T-helper 2 cell treated with Interferon-gamma antibody and Interleukin-4, amounts not matched to agents 5 μg/mL and 100 μg/mL, for 36 hours (primary cell): ENCODE measurements at regions not wholly inside any gene's neighbourhood (a gene's known extent, or its start where the extent isn't known, plus 50 kb on each side); places are given as distances from the start of the nearest gene placed in this dataset.

Experiments
- DNase-seq: peaks from one replicate; pipeline ENCODE4 v3.0.0; 2021; ENCODE audit warnings: low spot score
- H3K27ac Mint-ChIP-seq: one replicate; pipeline ENCODE4 v1.8.0; 2021; ENCODE audit warnings: mild to moderate bottlenecking, mixed read lengths
- H3K27me3 Mint-ChIP-seq: one replicate; pipeline ENCODE4 v1.8.0; 2021; ENCODE audit warnings: low read depth, mixed read lengths
- H3K36me3 Mint-ChIP-seq: one replicate; pipeline ENCODE4 v1.8.0; 2021; ENCODE audit warnings: low read depth, mixed read lengths
- H3K4me1 Mint-ChIP-seq: one replicate; pipeline ENCODE4 v1.8.0; 2021; ENCODE audit warnings: low read depth, mixed read lengths
- H3K4me3 Mint-ChIP-seq: one replicate; pipeline ENCODE4 v1.8.0; 2022; ENCODE audit warnings: mild to moderate bottlenecking, moderate library complexity, mixed read lengths
- H3K9me3 Mint-ChIP-seq: one replicate; pipeline ENCODE4 v1.8.0; 2021; ENCODE audit warnings: mixed read lengths

- no peak overlapping the region for H3K4me3 Mint-ChIP-seq
- no peak for DNase-seq
- no peaks in the 10 kb centered on the region for H3K36me3 Mint-ChIP-seq
- no peak overlapping the region for H3K27ac Mint-ChIP-seq
- no peaks in the 10 kb centered on the region for H3K9me3 Mint-ChIP-seq
- H3K4me1 Mint-ChIP-seq, result no peaks in the 10 kb centered on the region
- H3K27me3 Mint-ChIP-seq, result no peaks in the 10 kb centered on the region
Measured at GRCh38 chr16:85274501-85274900, 162.2 kb upstream of the CIBAR2 start.

GRCh38 chr16:85274924-85275323 lies 162.7 kb upstream of the CIBAR2 start:
- Mint-ChIP-seq H3K4me1 (no peaks in the 10 kb centered on the region), H3K4me3 (no peak overlapping the region), H3K9me3 (no peaks in the 10 kb centered on the region), H3K27me3 (no peaks in the 10 kb centered on the region), H3K36me3 (no peaks in the 10 kb centered on the region), H3K27ac (no peak overlapping the region)
- DNase-seq, result no peak

GRCh38 chr16:85275533-85276249 lies 163.4 kb upstream of the CIBAR2 start:
- Mint-ChIP-seq H3K27me3 (no peaks in the 10 kb centered on the region), H3K9me3 (no peaks in the 10 kb centered on the region), H3K27ac (no peak overlapping the region), H3K4me3 (no peak overlapping the region), H3K36me3 (no peaks in the 10 kb centered on the region), H3K4me1 (no peaks in the 10 kb centered on the region)
- peak; percentile 45 for DNase-seq

GRCh38 chr16:85276258-85276657 lies 164.0 kb upstream of the CIBAR2 start:
- Mint-ChIP-seq H3K27me3 (no peaks in the 10 kb centered on the region), H3K4me3 (no peak overlapping the region), H3K4me1 (no peaks in the 10 kb centered on the region), H3K36me3 (no peaks in the 10 kb centered on the region), H3K27ac (no peak overlapping the region), H3K9me3 (no peaks in the 10 kb centered on the region)
- no peak for DNase-seq

GRCh38 chr16:85276721-85277120 lies 164.4 kb upstream of the CIBAR2 start:
- Mint-ChIP-seq H3K27ac (no peak overlapping the region), H3K27me3 (no peaks in the 10 kb centered on the region), H3K36me3 (no peaks in the 10 kb centered on the region), H3K4me1 (no peaks in the 10 kb centered on the region), H3K4me3 (no peak overlapping the region), H3K9me3 (no peaks in the 10 kb centered on the region)
- DNase-seq, result no peak

GRCh38 chr16:85278839-85279238 lies 166.6 kb upstream of the CIBAR2 start:
- Mint-ChIP-seq H3K4me3 (no peak overlapping the region), H3K27ac (no peak overlapping the region), H3K36me3 (no peaks in the 10 kb centered on the region), H3K9me3 (no peaks in the 10 kb centered on the region), H3K27me3 (no peaks in the 10 kb centered on the region), H3K4me1 (no peaks in the 10 kb centered on the region)
- no peak for DNase-seq

- Mint-ChIP-seq H3K27ac (no peak overlapping the region), H3K4me3 (no peak overlapping the region), H3K36me3 (no peaks in the 10 kb centered on the region), H3K27me3 (no peaks in the 10 kb centered on the region), H3K4me1 (no peaks in the 10 kb centered on the region), H3K9me3 (no peaks in the 10 kb centered on the region)
- no peak for DNase-seq
Measured at GRCh38 chr16:85279402-85279801, 167.1 kb upstream of the CIBAR2 start.

GRCh38 chr16:85279825-85280545 lies 167.7 kb upstream of the CIBAR2 start:
- Mint-ChIP-seq H3K4me3 (no peak overlapping the region), H3K27me3 (no peaks in the 10 kb centered on the region), H3K27ac (no peak overlapping the region), H3K9me3 (no peaks in the 10 kb centered on the region), H3K4me1 (no peaks in the 10 kb centered on the region), H3K36me3 (no peaks in the 10 kb centered on the region)
- no peak for DNase-seq

GRCh38 chr16:85281181-85281580 lies 168.9 kb upstream of the CIBAR2 start:
- no peaks in the 10 kb centered on the region for H3K9me3 Mint-ChIP-seq
- no peaks in the 10 kb centered on the region for H3K36me3 Mint-ChIP-seq
- DNase-seq, result no peak
- no peaks in the 10 kb centered on the region for H3K4me1 Mint-ChIP-seq
- H3K4me3 Mint-ChIP-seq, result no peak overlapping the region
- H3K27me3 Mint-ChIP-seq, result no peaks in the 10 kb centered on the region
- H3K27ac Mint-ChIP-seq, result no peak overlapping the region

- no peak for DNase-seq
- no peaks in the 10 kb centered on the region for H3K4me1 Mint-ChIP-seq
- H3K9me3 Mint-ChIP-seq, result no peaks in the 10 kb centered on the region
- no peaks in the 10 kb centered on the region for H3K36me3 Mint-ChIP-seq
- no peaks in the 10 kb centered on the region for H3K27me3 Mint-ChIP-seq
- H3K4me3 Mint-ChIP-seq, result no peak overlapping the region
- no peak overlapping the region for H3K27ac Mint-ChIP-seq
Measured at GRCh38 chr16:85282842-85283241, 170.6 kb upstream of the CIBAR2 start.

- no peak for DNase-seq
- H3K4me1 Mint-ChIP-seq, result no peaks in the 10 kb centered on the region
- no peak overlapping the region for H3K27ac Mint-ChIP-seq
- H3K36me3 Mint-ChIP-seq, result no peaks in the 10 kb centered on the region
- no peaks in the 10 kb centered on the region for H3K27me3 Mint-ChIP-seq
- H3K4me3 Mint-ChIP-seq, result no peak overlapping the region
- no peaks in the 10 kb centered on the region for H3K9me3 Mint-ChIP-seq
Measured at GRCh38 chr16:85283305-85284050, 171.2 kb upstream of the CIBAR2 start.

- no peaks in the 10 kb centered on the region for H3K4me1 Mint-ChIP-seq
- no peaks in the 10 kb centered on the region for H3K27me3 Mint-ChIP-seq
- H3K9me3 Mint-ChIP-seq, result no peaks in the 10 kb centered on the region
- no peak overlapping the region for H3K4me3 Mint-ChIP-seq
- no peak overlapping the region for H3K27ac Mint-ChIP-seq
- no peak for DNase-seq
- H3K36me3 Mint-ChIP-seq, result no peaks in the 10 kb centered on the region
Measured at GRCh38 chr16:85284141-85284817, 172.0 kb upstream of the CIBAR2 start.

GRCh38 chr16:85285681-85286065 lies 173.4 kb upstream of the CIBAR2 start:
- H3K9me3 Mint-ChIP-seq, result no peaks in the 10 kb centered on the region
- H3K27me3 Mint-ChIP-seq, result no peaks in the 10 kb centered on the region
- no peaks in the 10 kb centered on the region for H3K36me3 Mint-ChIP-seq
- no peak overlapping the region for H3K27ac Mint-ChIP-seq
- no peak for DNase-seq
- no peak overlapping the region for H3K4me3 Mint-ChIP-seq
- H3K4me1 Mint-ChIP-seq, result no peaks in the 10 kb centered on the region
